ENCODE measurements at regions not wholly inside any gene's neighbourhood (a gene's known extent, or its start where the extent isn't known, plus 50 kb on each side); places are given as distances from the start of the nearest gene placed in this dataset.
"Not testable (repeated sequence)": the region's sequence is repeated elsewhere in the genome, so short reads cannot be mapped to it uniquely, and the experiment has no call there.

DNA sequence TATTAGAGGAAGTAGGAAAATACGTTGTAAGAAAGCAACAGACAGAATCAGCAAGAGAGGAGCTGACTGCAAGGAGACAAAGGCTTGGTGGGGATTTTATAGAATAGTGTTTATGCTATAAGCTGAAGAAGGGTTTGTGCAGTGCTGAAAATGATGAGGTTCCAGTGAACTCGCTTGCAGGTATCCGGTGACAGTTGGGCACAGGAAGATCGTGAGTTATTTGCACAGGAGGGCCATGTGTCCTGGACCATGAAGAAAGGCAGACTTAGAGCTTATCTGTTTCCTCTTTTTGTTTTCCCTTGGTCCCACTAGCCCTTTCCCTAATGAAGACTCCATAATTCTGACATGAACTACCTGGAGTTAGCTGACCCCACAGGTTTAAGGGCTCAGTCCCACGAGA lies 61.4 kb downstream of the NXNL2 start:
- intact Hi-C loops (cut with micrococcal nuclease) = loop anchor here (5.0 kb wide), 1 partner anchor 146 kb away; no protein-coding TSS in a partner anchor

DNA sequence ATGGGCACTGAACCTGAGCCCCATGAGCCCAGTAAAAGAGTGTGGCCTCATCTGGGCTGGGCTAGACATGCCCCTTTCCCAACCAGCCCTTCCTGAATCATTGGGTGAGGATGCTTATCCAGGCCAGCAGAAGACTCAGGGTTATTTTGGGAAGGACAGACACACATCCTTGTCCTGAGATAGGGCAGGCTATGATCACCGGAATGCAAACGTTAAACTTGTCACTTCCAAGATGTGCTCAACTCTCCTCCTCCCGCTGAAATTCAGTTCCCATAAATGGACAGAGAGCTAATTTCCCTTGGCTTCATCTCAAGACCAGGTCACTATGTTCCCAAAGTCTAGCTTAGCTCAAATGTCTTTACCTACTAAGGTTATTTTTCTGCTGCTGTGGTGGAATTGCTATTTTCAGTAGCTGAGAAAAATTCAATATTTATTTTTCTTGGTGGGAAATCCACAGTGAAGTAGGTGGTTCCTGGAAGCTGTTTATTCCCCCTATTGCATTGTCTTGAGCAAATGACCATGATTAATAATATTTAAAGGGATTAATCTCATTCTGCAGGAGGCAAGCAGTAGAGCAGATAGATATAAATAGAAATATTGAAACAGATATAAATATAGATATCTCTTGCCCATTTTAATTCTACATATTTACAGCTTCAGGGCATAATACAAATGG lies 70.0 kb downstream of the NXNL2 start:
- intact Hi-C loops (cut with micrococcal nuclease) = no loop called here

DNA sequence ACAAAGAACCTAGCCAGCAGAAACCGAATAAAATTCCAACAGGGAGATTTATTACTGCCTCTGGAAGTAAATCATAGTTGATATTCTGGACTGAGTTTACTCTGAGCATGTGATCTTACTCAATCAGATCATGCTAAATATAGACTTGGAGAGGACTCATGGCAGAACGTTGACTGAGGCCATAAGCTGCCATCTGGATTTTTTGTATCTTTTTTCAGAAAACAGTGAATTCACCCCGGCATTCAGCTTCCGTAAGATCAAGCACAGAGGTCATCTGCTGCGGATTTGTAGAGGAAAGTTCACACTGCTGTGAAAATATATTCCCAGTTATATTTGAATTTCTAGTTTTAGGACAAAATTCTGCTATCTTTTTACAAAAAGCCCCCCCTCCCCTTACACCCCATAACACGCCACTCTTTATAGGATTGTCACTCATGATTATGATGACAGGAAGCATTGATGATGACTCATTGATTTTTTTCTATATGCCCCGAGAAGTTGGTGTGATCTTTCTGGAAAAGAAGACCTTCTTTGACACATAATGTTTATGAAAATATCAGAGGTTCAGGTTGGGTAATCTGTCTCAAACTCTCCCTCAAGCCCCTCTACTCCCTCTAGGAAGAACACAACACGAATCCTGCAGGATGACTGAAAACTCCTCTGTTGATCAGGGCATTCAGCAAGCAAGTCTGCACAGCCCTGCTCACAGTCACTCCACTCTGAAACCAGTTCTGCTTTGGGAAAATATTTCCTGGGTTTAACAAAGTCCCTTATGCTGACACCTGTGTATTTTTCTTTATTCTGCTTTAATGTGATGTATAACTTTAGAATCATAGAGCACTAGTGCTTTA lies 70.8 kb downstream of the NXNL2 start:
- intact Hi-C loops (cut with micrococcal nuclease) = no loop called here

- intact Hi-C loops (cut with micrococcal nuclease) = no loop called here
Measured at GRCh38 chr9:88614359-88614758, 79.4 kb downstream of the NXNL2 start.

DNA sequence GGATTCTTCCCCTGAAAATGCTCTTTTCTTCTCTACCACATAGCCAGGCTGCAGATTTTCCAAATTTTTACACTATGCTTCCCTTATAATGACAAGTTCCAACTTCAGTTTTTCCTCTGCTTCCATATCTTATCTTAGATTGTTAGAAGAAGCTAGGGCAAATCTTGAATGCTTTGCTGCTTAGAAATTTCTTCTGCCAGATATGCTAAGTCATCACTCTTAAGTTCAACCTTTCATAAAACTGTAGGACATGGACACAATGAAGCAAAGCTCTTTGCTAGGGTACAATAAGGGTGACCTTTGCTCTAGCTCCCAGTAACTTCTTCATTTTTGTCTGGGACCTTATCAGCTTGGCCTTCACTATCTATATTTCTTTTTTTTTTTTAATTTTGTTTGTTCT lies 88.7 kb downstream of the NXNL2 start:
- intact Hi-C loops (cut with micrococcal nuclease) = no loop called here

- intact Hi-C loops (cut with micrococcal nuclease) = no loop called here
Measured at GRCh38 chr9:88628114-88628513, 93.1 kb downstream of the NXNL2 start.

DNA sequence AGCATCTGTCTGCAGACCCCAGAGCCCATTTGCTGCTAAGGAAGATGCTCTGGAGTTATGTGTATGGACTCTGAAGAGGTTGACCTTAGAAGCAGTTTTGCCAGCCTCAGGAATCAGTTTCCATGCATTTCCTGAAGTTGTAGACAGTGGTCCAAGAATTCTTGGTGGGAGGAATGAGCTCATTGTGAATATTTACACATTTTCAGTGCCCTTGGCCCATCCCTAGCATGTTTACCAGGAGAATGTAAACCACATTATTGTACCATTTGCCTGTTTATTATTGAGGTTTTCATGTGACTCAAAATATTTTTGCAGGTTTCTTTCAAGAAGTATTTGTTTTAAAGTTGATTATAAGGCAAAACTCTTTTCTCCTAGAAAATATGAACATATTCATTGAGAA lies 93.8 kb downstream of the NXNL2 start:
- intact Hi-C loops (cut with micrococcal nuclease) = no loop called here

DNA sequence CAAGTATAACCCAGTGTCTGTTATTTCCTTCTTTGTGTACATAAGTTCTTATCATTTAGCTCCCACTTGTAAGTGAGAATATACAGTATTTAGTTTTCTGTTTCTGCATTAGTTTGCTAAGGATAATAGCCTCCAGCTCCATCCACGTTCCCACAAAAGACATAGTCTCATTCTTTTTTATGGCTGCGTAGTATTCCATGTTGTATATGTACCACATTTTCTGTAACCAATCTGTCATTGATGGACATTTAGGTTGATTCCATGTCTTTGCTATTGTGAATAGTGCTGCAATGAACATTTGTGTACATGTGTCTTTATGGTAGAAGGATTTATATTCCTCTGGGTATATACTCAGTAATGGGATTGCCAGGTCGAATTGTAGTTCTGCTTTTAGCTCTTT lies 95.6 kb downstream of the NXNL2 start:
- intact Hi-C loops (cut with micrococcal nuclease) = not testable (repeated sequence)

- intact Hi-C loops (cut with micrococcal nuclease) = no loop called here
Measured at GRCh38 chr9:88635151-88635550, 100.2 kb downstream of the NXNL2 start.

DNA sequence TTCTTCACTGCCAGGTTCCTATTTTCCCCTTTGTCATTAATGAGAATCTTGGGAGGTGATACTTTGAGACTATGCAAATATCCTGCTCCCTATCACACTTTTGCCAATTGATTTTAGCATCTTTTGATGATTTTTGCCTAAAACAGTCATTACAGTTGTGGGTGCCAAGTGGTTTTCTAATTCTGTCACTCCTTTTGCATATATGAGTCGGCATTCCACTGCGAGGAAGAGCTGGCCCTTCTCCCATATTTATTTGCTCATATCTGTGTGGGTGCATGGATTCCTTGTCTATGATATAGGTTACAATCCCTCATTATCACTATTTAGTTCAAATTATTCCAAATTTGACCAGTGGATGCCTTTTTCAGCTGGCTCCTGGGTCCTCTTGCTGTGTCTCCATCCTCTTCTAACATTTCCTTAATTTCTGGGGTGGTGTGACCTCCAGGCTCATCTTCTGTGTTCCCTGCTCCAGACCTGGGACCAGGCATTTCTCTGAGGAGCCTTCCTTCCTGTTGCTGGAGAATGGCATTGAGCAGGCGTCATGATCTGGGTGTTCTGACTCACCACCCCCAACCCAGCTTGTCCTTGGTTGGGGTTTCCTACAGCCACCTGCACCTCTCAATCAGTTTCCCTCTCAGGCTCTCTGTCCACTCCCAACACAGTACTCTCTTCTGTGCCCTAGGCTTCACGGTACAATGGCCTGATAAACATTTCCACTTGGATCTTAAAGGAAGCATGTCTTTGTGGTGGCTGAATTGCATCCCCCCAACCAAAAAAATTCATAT lies 106.7 kb downstream of the NXNL2 start:
- intact Hi-C loops (cut with micrococcal nuclease) = no loop called here

GRCh38 chr9:88642336-88642735 lies 107.4 kb downstream of the NXNL2 start:
- intact Hi-C loops (cut with micrococcal nuclease) = no loop called here

DNA sequence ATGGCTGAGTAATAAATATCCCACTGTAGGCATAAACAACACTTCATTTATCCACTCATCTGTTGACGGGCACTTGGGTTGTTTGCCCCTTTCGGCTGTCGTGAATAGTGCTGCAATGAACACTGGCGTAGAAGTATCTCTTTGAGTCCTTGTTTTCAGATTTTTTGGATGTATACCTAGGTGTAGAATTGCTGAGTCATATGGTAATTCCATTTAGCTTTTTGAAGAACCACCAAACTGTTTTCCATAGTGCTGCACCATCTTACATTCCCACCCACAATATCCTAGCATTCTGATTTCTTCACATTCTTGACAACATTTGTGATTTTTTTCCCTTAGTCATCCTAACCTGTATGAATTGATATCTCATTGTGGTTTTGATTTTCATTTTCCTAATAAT lies 109.0 kb downstream of the NXNL2 start:
- intact Hi-C loops (cut with micrococcal nuclease) = no loop called here

- intact Hi-C loops (cut with micrococcal nuclease) = no loop called here
Measured at GRCh38 chr9:88645172-88645878, 110.3 kb downstream of the NXNL2 start.

DNA sequence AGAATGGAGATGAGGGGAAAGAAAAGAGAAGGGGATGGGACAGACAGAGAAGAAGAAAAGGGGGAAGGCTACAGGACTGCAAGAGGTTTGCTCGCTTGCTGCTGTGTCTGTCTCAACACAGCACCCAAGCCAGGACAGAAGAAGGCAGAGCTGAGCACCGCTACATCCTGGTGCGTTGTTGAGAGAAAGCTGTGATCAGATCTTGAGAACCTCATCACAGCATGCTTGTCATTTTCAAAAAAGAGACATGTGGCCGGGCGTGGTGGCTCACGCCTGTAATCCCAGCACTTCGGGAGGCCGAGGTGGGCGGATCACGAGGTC lies 110.9 kb downstream of the NXNL2 start:
- intact Hi-C loops (cut with micrococcal nuclease) = no loop called here

GRCh38 chr9:88646539-88647300 lies 111.7 kb downstream of the NXNL2 start:
- intact Hi-C loops (cut with micrococcal nuclease) = no loop called here

- intact Hi-C loops (cut with micrococcal nuclease) = no loop called here
Measured at GRCh38 chr9:88651682-88652633, 117.0 kb downstream of the NXNL2 start.

GRCh38 chr9:88652876-88653275 lies 117.9 kb downstream of the NXNL2 start:
- intact Hi-C loops (cut with micrococcal nuclease) = no loop called here

GRCh38 chr9:88653406-88653805 lies 118.4 kb downstream of the NXNL2 start:
- intact Hi-C loops (cut with micrococcal nuclease) = no loop called here

- intact Hi-C loops (cut with micrococcal nuclease) = no loop called here
Measured at GRCh38 chr9:88653911-88654310, 118.9 kb downstream of the NXNL2 start.

GRCh38 chr9:88657893-88658292 lies 122.9 kb downstream of the NXNL2 start:
- intact Hi-C loops (cut with micrococcal nuclease) = no loop called here
